ENCODE measurements at regions not wholly inside any gene's neighbourhood (a gene's known extent, or its start where the extent isn't known, plus 50 kb on each side); places are given as distances from the start of the nearest gene placed in this dataset.

DNA sequence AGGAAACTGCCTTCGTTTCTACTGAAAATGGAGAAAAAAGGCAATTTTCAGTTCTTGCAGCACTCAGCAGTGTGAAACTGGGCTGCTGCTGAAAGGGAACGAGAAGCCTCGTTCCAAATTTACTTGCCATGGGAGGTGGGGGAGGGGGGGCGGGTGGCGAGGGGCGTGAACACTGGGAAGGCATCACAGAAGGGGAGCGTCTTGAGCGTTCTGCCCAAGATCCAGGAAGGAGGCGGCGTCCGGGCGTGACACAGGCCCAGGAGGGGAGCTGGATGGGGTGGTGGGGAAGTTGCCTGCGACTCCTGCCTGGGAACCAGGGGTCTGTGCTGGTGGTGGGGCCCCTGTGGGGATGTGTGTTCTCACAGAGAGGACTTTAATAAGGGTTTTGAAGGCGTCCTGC, 213.5 kb downstream of the CTTN start:
- TF ChIP-seq, protein P1, sequence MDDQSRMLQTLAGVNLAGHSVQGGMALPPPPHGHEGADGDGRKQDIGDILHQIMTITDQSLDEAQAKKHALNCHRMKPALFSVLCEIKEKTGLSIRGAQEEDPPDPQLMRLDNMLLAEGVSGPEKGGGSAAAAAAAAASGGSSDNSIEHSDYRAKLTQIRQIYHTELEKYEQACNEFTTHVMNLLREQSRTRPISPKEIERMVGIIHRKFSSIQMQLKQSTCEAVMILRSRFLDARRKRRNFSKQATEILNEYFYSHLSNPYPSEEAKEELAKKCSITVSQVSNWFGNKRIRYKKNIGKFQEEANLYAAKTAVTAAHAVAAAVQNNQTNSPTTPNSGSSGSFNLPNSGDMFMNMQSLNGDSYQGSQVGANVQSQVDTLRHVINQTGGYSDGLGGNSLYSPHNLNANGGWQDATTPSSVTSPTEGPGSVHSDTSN (IDR thresholded peaks at IDR 0.05), result no peak
- TF ChIP-seq GATA2 (CRISPR knock-in tag; IDR thresholded peaks at IDR 0.05) (no peak), TEAD4 (IDR thresholded peaks at IDR 0.05; ENCODE audit: borderline replicate concordance, insufficient read depth) (no peak), TCF12 (IDR thresholded peaks at IDR 0.05) (no peak), FOXM1 (IDR thresholded peaks at IDR 0.05; ENCODE audit: low read depth) (no peak), RCOR1 (IDR thresholded peaks at IDR 0.05; ENCODE audit: low read length) (no peak), RFX5 (IDR thresholded peaks at IDR 0.05; ENCODE audit: low read length) (no peak), SIN3A (IDR thresholded peaks at IDR 0.05; ENCODE audit: borderline replicate concordance, low read depth, low read length) (no peak), CHD2 (IDR thresholded peaks at IDR 0.05; ENCODE audit: low read length, partially characterized antibody) (no peak), FOXJ3 (CRISPR knock-in tag; IDR thresholded peaks at IDR 0.05) (no peak), NRF1 (IDR thresholded peaks at IDR 0.05; ENCODE audit: low read depth, low read length) (no peak), POLR2AphosphoS5 (IDR thresholded peaks at IDR 0.05; ENCODE audit: low read depth, low read length) (no peak), EP300 (IDR thresholded peaks at IDR 0.05; ENCODE audit: borderline replicate concordance in 1 of 2, low read depth in 1 of 2, low read length in 1 of 2) (no peak), TAF1 (IDR thresholded peaks at IDR 0.05; ENCODE audit: borderline replicate concordance, low read depth, low read length) (no peak)
- TF ChIP-seq, protein P2, sequence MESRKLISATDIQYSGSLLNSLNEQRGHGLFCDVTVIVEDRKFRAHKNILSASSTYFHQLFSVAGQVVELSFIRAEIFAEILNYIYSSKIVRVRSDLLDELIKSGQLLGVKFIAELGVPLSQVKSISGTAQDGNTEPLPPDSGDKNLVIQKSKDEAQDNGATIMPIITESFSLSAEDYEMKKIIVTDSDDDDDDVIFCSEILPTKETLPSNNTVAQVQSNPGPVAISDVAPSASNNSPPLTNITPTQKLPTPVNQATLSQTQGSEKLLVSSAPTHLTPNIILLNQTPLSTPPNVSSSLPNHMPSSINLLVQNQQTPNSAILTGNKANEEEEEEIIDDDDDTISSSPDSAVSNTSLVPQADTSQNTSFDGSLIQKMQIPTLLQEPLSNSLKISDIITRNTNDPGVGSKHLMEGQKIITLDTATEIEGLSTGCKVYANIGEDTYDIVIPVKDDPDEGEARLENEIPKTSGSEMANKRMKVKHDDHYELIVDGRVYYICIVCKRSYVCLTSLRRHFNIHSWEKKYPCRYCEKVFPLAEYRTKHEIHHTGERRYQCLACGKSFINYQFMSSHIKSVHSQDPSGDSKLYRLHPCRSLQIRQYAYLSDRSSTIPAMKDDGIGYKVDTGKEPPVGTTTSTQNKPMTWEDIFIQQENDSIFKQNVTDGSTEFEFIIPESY (IDR thresholded peaks at IDR 0.05; ENCODE audit: borderline replicate concordance, low read depth), result no peak
- TF ChIP-seq, protein P3, sequence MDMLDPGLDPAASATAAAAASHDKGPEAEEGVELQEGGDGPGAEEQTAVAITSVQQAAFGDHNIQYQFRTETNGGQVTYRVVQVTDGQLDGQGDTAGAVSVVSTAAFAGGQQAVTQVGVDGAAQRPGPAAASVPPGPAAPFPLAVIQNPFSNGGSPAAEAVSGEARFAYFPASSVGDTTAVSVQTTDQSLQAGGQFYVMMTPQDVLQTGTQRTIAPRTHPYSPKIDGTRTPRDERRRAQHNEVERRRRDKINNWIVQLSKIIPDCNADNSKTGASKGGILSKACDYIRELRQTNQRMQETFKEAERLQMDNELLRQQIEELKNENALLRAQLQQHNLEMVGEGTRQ (IDR thresholded peaks at IDR 0.05; ENCODE audit: borderline replicate concordance, low read depth, low read length), result no peak
- TF ChIP-seq, protein P4, sequence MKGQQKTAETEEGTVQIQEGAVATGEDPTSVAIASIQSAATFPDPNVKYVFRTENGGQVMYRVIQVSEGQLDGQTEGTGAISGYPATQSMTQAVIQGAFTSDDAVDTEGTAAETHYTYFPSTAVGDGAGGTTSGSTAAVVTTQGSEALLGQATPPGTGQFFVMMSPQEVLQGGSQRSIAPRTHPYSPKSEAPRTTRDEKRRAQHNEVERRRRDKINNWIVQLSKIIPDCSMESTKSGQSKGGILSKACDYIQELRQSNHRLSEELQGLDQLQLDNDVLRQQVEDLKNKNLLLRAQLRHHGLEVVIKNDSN (IDR thresholded peaks at IDR 0.05; ENCODE audit: borderline replicate concordance, low read depth), result no peak
- TF ChIP-seq, protein P5, sequence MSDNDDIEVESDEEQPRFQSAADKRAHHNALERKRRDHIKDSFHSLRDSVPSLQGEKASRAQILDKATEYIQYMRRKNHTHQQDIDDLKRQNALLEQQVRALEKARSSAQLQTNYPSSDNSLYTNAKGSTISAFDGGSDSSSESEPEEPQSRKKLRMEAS (IDR thresholded peaks at IDR 0.05; ENCODE audit: low read depth), result no peak
- Histone ChIP-seq H3K9ac (no peak overlapping the region), H3F3A (replicated peaks; ENCODE audit: insufficient read depth) (no peaks in the 10 kb centered on the region), H3K27ac (ENCODE audit: low read depth in 2 of 2, low read length in 1 of 2) (no peak overlapping the region), H4K20me1 (ENCODE audit: insufficient read depth) (no peaks in the 10 kb centered on the region), H3K9me2 (no peaks in the 10 kb centered on the region), H3K4me3 (ENCODE audit: low read depth in 2 of 2, low read length in 1 of 2) (no peak overlapping the region), H2AFZ (ENCODE audit: low read depth) (no peak overlapping the region), H3K4me2 (no peak overlapping the region), H3K9me3 (no peaks in the 10 kb centered on the region), H3K79me2 (ENCODE audit: insufficient read depth) (no peaks in the 10 kb centered on the region), H3K36me3 (replicated peaks in 1 of 2; ENCODE audit: control insufficient read depth in 1 of 2, insufficient read depth in 2 of 2, low read length in 1 of 2) (no peaks in the 10 kb centered on the region), H3K27me3 (ENCODE audit: insufficient read depth) (no peaks in the 10 kb centered on the region), H3K4me1 (ENCODE audit: control insufficient read depth in 1 of 2, insufficient read depth in 2 of 2, low read depth in 1 of 2, low read length in 1 of 2) (peaks cover 0 to 28% of the 10 kb centered on the region in 2 experiments; a peak in 1 of 4 replicates)
- no peak for DNase-seq
- CTCF ChIA-PET, result interaction anchor here (2.4 kb wide), 1 partner anchor 14 kb away, joined by 6 read pairs; no protein-coding TSS in a partner anchor
- 50% methylated on average over 9 of the region's 14 CpGs for WGBS (ENCODE audit: low lambda C conversion rate)
- POLR2A ChIA-PET, result no interaction called here

Data from SK-N-SH (cell line).